Mesenchymal stem cell (in vitro differentiated cells and primary cell): ENCODE measurements at regions not wholly inside any gene's neighbourhood (a gene's known extent, or its start where the extent isn't known, plus 50 kb on each side); places are given as distances from the start of the nearest gene placed in this dataset.
A peak's percentile ranks its signal among the peaks of the same experiment; 100 is the strongest.

Experiments
- DNase-seq: peaks from one replicate; pipeline ENCODE4 v3.0.0-alpha.2; 2013
- H2AFZ ChIP-seq: one replicate; pipeline ENCODE4 v1.6.1; 2013; ENCODE audit warnings: low read depth, mild to moderate bottlenecking, control low read depth, inconsistent platforms, low read length, moderate library complexity
- H2AK5ac ChIP-seq: 2 replicates; pipeline ENCODE4 v1.6.1; 2013; ENCODE audit warnings: low read length, moderate library complexity, mild to moderate bottlenecking, inconsistent platforms; ENCODE audit not compliant: severe bottlenecking
- H2BK120ac ChIP-seq: one replicate; pipeline ENCODE4 v1.6.1; 2013; ENCODE audit warnings: low read depth, mild to moderate bottlenecking, inconsistent platforms, low read length, moderate library complexity
- H2BK12ac ChIP-seq, 2 experiments: one replicate each; pipeline ENCODE4 v1.6.1; 2013; ENCODE audit warnings: inconsistent platforms in 2 of 2, low read length in 2 of 2, mild to moderate bottlenecking in 2 of 2, moderate library complexity in 2 of 2, control low read depth in 1 of 2
- H2BK15ac ChIP-seq: one replicate; pipeline ENCODE4 v1.6.1; 2013; ENCODE audit warnings: mild to moderate bottlenecking, low read depth, inconsistent platforms; ENCODE audit not compliant: poor library complexity, severe bottlenecking
- H2BK5ac ChIP-seq: 2 replicates; pipeline ENCODE4 v1.6.1; 2013; ENCODE audit warnings: low read depth, mild to moderate bottlenecking, low read length, control low read depth, inconsistent platforms; ENCODE audit not compliant: poor library complexity, severe bottlenecking
- H3K14ac ChIP-seq, 2 experiments: one replicate each; pipeline ENCODE4 v1.6.1; 2013; ENCODE audit warnings: inconsistent platforms in 2 of 2, low read length in 2 of 2, control low read depth in 1 of 2, mild to moderate bottlenecking in 1 of 2, moderate library complexity in 1 of 2
- H3K18ac ChIP-seq, 2 experiments: one replicate each; pipeline ENCODE4 v1.6.1; 2013; ENCODE audit warnings: inconsistent platforms in 2 of 2, low read length in 2 of 2, control low read depth in 1 of 2, low read depth in 1 of 2, mild to moderate bottlenecking in 1 of 2
- H3K23ac ChIP-seq, 2 experiments: one replicate each; pipeline ENCODE4 v1.6.1; 2013; ENCODE audit warnings: inconsistent platforms in 2 of 2, low read length in 2 of 2, mild to moderate bottlenecking in 2 of 2, moderate library complexity in 2 of 2, control low read depth in 1 of 2
- H3K27ac ChIP-seq: 2 replicates; pipeline ENCODE4 v1.5.1; 2013; ENCODE audit warnings: mild to moderate bottlenecking, moderate library complexity, low read length, control low read depth, inconsistent platforms; ENCODE audit not compliant: poor library complexity, severe bottlenecking
- H3K27me3 ChIP-seq, 2 experiments: 2 replicates each; pipeline versions ENCODE4 v1.6.1 to v1.7.0; 2013; ENCODE audit warnings: low read length in 2 of 2, mild to moderate bottlenecking in 2 of 2, moderate library complexity in 2 of 2, control low read depth in 1 of 2, inconsistent platforms in 1 of 2; ENCODE audit not compliant: control insufficient read depth in 1 of 2, insufficient read depth in 1 of 2
- H3K36me3 ChIP-seq, 2 experiments: 2 replicates each; pipeline versions ENCODE4 v1.6.1 to v1.7.0; 2013; ENCODE audit warnings: low read length in 2 of 2, control low read depth in 1 of 2, inconsistent platforms in 1 of 2, low read depth in 1 of 2, mild to moderate bottlenecking in 1 of 2; ENCODE audit not compliant: insufficient read depth in 2 of 2, control insufficient read depth in 1 of 2
- H3K4ac ChIP-seq, 2 experiments: one replicate each; pipeline ENCODE4 v1.6.1; 2013; ENCODE audit warnings: inconsistent platforms in 2 of 2, low read length in 2 of 2, mild to moderate bottlenecking in 2 of 2, moderate library complexity in 2 of 2, control low read depth in 1 of 2, low read depth in 1 of 2
- H3K4me1 ChIP-seq: 2 replicates; pipeline ENCODE4 v1.6.1; 2013; ENCODE audit warnings: low read depth, low read length, control low read depth; ENCODE audit not compliant: control insufficient read depth, insufficient read depth
- H3K4me2 ChIP-seq: 2 replicates; pipeline ENCODE4 v1.6.1; 2013; ENCODE audit warnings: low read length, mild to moderate bottlenecking, inconsistent platforms; ENCODE audit not compliant: poor library complexity, severe bottlenecking
- H3K4me3 ChIP-seq, 2 experiments: 2 replicates each; pipeline versions ENCODE4 v1.5.1 to v1.7.0; 2013; ENCODE audit warnings: low read length in 2 of 2, mild to moderate bottlenecking in 2 of 2, control low read depth in 1 of 2, low read depth in 1 of 2; ENCODE audit not compliant: insufficient read depth in 1 of 2
- H3K79me1 ChIP-seq: replicated peaks from 2 replicates; pipeline ENCODE4 v1.6.1; 2013; ENCODE audit warnings: mild to moderate bottlenecking, control low read depth, low read length, inconsistent platforms; ENCODE audit not compliant: poor library complexity, severe bottlenecking
- H3K9ac ChIP-seq: 2 replicates; pipeline ENCODE4 v1.7.0; 2013; ENCODE audit warnings: mild to moderate bottlenecking, low read length, moderate library complexity
- H3K9me3 ChIP-seq: 2 replicates; pipeline ENCODE4 v1.7.0; 2013; ENCODE audit warnings: mild to moderate bottlenecking, low read length; ENCODE audit not compliant: control insufficient read depth
- H4K8ac ChIP-seq: one replicate; pipeline ENCODE4 v1.6.1; 2013; ENCODE audit warnings: inconsistent platforms, mild to moderate bottlenecking, low read length, moderate library complexity
- H4K91ac ChIP-seq: one replicate; pipeline ENCODE4 v1.6.1; 2013; ENCODE audit warnings: mild to moderate bottlenecking, low read length, inconsistent platforms
- WGBS: methylation state at CpG from one replicate; pipeline ENCODE4 v1.1.7; 2013; ENCODE audit warnings: mixed read lengths; 5-methylcytosine and 5-hydroxymethylcytosine counted together

GRCh38 chr2:30003128-30003527 is 81.7 kb upstream of the ALK start:
- no peaks in the 10 kb centered on the region for H3K4me1 ChIP-seq
- H4K91ac ChIP-seq: no peak overlapping the region
- H2BK12ac ChIP-seq: no peak overlapping the region
- H3K9me3 ChIP-seq: no peaks in the 10 kb centered on the region
- H3K4ac ChIP-seq: no peak overlapping the region
- no peak for DNase-seq
- no peak overlapping the region for H3K18ac ChIP-seq
- H2BK120ac ChIP-seq: no peak overlapping the region
- H3K27me3 ChIP-seq: peaks cover 0 to 14% of the 10 kb centered on the region in 2 experiments
- H2BK5ac ChIP-seq: peak overlapping the region; percentile 44
- no peak overlapping the region for H3K4me2 ChIP-seq
- no peak overlapping the region for H2AFZ ChIP-seq
- no peak overlapping the region for H3K14ac ChIP-seq
- no peak overlapping the region for H3K27ac ChIP-seq
- H3K4me3 ChIP-seq: no peak overlapping the region
- H3K36me3 ChIP-seq: no peaks in the 10 kb centered on the region
- no peak overlapping the region for H3K23ac ChIP-seq
- no peak overlapping the region for H2BK15ac ChIP-seq
- no peak overlapping the region for H4K8ac ChIP-seq
- H3K79me1 ChIP-seq: no peaks in the 10 kb centered on the region
- H3K9ac ChIP-seq: no peak overlapping the region
- no peak overlapping the region for H2AK5ac ChIP-seq

- H4K91ac ChIP-seq: no peak overlapping the region
- H3K79me1 ChIP-seq: no peaks in the 10 kb centered on the region
- H3K4ac ChIP-seq: no peak overlapping the region
- no peak overlapping the region for H3K9ac ChIP-seq
- peaks cover 5 to 53% of the 10 kb centered on the region in 2 experiments for H3K27me3 ChIP-seq
- H2AK5ac ChIP-seq: no peak overlapping the region
- no peak overlapping the region for H3K14ac ChIP-seq
- no peak overlapping the region for H2AFZ ChIP-seq
- DNase-seq: no peak
- H3K36me3 ChIP-seq: no peaks in the 10 kb centered on the region
- no peak overlapping the region for H2BK5ac ChIP-seq
- H3K4me2 ChIP-seq: no peak overlapping the region
- H3K23ac ChIP-seq: no peak overlapping the region
- H3K4me1 ChIP-seq: no peaks in the 10 kb centered on the region
- no peak overlapping the region for H3K4me3 ChIP-seq
- H2BK12ac ChIP-seq: no peak overlapping the region
- no peak overlapping the region for H4K8ac ChIP-seq
- no peak overlapping the region for H3K27ac ChIP-seq
- no peak overlapping the region for H2BK15ac ChIP-seq
- H3K18ac ChIP-seq: no peak overlapping the region
- 71% methylated on average over 3 of the region's 4 CpGs for WGBS
- H3K9me3 ChIP-seq: no peaks in the 10 kb centered on the region
- no peak overlapping the region for H2BK120ac ChIP-seq
Measured at GRCh38 chr2:30022444-30023071, 101.2 kb upstream of the ALK start.

- H2BK120ac ChIP-seq: no peak overlapping the region
- H3K4me2 ChIP-seq: no peak overlapping the region
- H2BK12ac ChIP-seq: no peak overlapping the region
- H3K36me3 ChIP-seq: no peaks in the 10 kb centered on the region
- H3K23ac ChIP-seq: no peak overlapping the region
- H2BK15ac ChIP-seq: no peak overlapping the region
- H3K4me1 ChIP-seq: no peaks in the 10 kb centered on the region
- H3K27me3 ChIP-seq: peaks cover 5 to 50% of the 10 kb centered on the region in 2 experiments
- H4K8ac ChIP-seq: no peak overlapping the region
- no peak for DNase-seq
- no peak overlapping the region for H2AK5ac ChIP-seq
- no peaks in the 10 kb centered on the region for H3K79me1 ChIP-seq
- H3K9me3 ChIP-seq: no peaks in the 10 kb centered on the region
- no peak overlapping the region for H2AFZ ChIP-seq
- no peak overlapping the region for H3K4ac ChIP-seq
- no peak overlapping the region for H3K4me3 ChIP-seq
- 73% methylated on average over 2 of the region's 2 CpGs for WGBS
- no peak overlapping the region for H2BK5ac ChIP-seq
- H3K27ac ChIP-seq: no peak overlapping the region
- no peak overlapping the region for H4K91ac ChIP-seq
- H3K9ac ChIP-seq: no peak overlapping the region
- no peak overlapping the region for H3K18ac ChIP-seq
- no peak overlapping the region for H3K14ac ChIP-seq
Measured at GRCh38 chr2:30024281-30024680, 102.9 kb upstream of the ALK start.

GRCh38 chr2:30026091-30027055 is 105.0 kb upstream of the ALK start:
- 55% methylated on average over 23 of the region's 23 CpGs for WGBS

More at GRCh38 chr2:30026091-30027055, 105.0 kb upstream of the ALK start:
- Histone ChIP-seq H2BK120ac (no peak overlapping the region), H3K14ac (no peak overlapping the region), H3K4ac (no peak overlapping the region), H2BK5ac (no peak overlapping the region), H4K8ac (no peak overlapping the region), H3K23ac (no peak overlapping the region), H3K27ac (no peak overlapping the region), H2BK15ac (no peak overlapping the region), H2BK12ac (no peak overlapping the region), H2AK5ac (no peak overlapping the region), H4K91ac (no peak overlapping the region), H3K4me2 (no peak overlapping the region), H2AFZ (no peak overlapping the region), H3K79me1 (no peaks in the 10 kb centered on the region), H3K18ac (no peak overlapping the region), H3K4me3 (peak overlapping the region in 1 of 2 experiments; percentile 14), H3K9ac (peak overlapping the region; percentile 17), H3K4me1 (no peaks in the 10 kb centered on the region), H3K9me3 (no peaks in the 10 kb centered on the region), H3K27me3 (peaks cover 5 to 46% of the 10 kb centered on the region in 2 experiments), H3K36me3 (no peaks in the 10 kb centered on the region)
- peak; percentile 2 for DNase-seq
